ENCODE measurements at regions not wholly inside any gene's neighbourhood (a gene's known extent, or its start where the extent isn't known, plus 50 kb on each side); places are given as distances from the start of the nearest gene placed in this dataset.

DNA sequence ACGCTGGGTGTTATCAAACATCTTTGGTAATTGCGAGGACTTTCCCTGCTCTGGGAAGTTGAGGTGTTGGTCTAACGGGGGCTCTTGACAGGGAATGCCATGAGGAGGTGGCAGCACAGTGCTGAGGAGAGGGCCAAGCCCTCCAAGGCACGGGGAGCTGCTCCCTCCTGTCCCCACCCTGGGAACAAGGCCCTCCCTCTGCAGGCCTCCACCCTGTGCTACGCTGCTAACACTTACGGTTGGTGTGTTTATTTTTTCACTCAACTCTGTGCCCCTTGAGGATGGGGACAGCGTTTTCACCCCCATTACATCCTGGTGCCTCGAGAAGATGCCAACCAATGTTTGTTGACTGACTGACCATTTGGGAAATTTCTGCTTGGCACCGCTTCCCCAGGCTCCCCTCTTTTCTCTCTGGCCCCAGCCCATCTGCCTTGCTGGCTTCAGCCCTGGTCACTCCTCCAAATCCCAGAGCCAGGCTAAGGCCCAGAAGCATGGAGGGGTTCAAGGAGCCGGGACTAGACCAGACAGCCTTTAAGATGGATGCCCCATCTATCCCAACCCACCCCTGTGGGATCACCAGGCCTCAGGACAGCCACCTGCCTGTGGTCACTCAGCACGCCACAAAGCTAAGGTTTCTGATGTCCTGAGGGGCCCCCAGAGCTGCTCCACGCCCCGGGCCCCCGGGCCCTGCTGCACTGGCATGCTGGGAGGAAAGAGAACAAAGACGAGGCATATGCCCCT lies 125.7 kb downstream of the BARX1 start:
- no peak overlapping the region for H3K4me3 ChIP-seq (replicated peaks; ENCODE audit: insufficient read depth, low read length)
- no peak for DNase-seq (ENCODE audit: low read depth in 1 of 2, low spot score in 1 of 2)
- TF ChIP-seq, protein P1, sequence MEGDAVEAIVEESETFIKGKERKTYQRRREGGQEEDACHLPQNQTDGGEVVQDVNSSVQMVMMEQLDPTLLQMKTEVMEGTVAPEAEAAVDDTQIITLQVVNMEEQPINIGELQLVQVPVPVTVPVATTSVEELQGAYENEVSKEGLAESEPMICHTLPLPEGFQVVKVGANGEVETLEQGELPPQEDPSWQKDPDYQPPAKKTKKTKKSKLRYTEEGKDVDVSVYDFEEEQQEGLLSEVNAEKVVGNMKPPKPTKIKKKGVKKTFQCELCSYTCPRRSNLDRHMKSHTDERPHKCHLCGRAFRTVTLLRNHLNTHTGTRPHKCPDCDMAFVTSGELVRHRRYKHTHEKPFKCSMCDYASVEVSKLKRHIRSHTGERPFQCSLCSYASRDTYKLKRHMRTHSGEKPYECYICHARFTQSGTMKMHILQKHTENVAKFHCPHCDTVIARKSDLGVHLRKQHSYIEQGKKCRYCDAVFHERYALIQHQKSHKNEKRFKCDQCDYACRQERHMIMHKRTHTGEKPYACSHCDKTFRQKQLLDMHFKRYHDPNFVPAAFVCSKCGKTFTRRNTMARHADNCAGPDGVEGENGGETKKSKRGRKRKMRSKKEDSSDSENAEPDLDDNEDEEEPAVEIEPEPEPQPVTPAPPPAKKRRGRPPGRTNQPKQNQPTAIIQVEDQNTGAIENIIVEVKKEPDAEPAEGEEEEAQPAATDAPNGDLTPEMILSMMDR (IDR thresholded peaks at IDR 0.05; ENCODE audit: insufficient read depth, low read length): no peak
- TF ChIP-seq GABPA (IDR thresholded peaks at IDR 0.05; ENCODE audit: low read depth): no peak
- no peak for TF ChIP-seq SPI1 (IDR thresholded peaks at IDR 0.05; ENCODE audit: borderline replicate concordance, low read depth)
- TF ChIP-seq POLR2AphosphoS5 (IDR thresholded peaks at IDR 0.05; ENCODE audit: low read depth): no peak
- TF ChIP-seq, protein P2, sequence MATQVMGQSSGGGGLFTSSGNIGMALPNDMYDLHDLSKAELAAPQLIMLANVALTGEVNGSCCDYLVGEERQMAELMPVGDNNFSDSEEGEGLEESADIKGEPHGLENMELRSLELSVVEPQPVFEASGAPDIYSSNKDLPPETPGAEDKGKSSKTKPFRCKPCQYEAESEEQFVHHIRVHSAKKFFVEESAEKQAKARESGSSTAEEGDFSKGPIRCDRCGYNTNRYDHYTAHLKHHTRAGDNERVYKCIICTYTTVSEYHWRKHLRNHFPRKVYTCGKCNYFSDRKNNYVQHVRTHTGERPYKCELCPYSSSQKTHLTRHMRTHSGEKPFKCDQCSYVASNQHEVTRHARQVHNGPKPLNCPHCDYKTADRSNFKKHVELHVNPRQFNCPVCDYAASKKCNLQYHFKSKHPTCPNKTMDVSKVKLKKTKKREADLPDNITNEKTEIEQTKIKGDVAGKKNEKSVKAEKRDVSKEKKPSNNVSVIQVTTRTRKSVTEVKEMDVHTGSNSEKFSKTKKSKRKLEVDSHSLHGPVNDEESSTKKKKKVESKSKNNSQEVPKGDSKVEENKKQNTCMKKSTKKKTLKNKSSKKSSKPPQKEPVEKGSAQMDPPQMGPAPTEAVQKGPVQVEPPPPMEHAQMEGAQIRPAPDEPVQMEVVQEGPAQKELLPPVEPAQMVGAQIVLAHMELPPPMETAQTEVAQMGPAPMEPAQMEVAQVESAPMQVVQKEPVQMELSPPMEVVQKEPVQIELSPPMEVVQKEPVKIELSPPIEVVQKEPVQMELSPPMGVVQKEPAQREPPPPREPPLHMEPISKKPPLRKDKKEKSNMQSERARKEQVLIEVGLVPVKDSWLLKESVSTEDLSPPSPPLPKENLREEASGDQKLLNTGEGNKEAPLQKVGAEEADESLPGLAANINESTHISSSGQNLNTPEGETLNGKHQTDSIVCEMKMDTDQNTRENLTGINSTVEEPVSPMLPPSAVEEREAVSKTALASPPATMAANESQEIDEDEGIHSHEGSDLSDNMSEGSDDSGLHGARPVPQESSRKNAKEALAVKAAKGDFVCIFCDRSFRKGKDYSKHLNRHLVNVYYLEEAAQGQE (IDR thresholded peaks at IDR 0.05; ENCODE audit: insufficient replicate concordance, low read depth): no peak
- no peaks in the 10 kb centered on the region for H3K27me3 ChIP-seq (ENCODE audit: insufficient read depth, poor library complexity, severe bottlenecking)
- H3K27ac ChIP-seq (replicated peaks): no peak overlapping the region

DNA sequence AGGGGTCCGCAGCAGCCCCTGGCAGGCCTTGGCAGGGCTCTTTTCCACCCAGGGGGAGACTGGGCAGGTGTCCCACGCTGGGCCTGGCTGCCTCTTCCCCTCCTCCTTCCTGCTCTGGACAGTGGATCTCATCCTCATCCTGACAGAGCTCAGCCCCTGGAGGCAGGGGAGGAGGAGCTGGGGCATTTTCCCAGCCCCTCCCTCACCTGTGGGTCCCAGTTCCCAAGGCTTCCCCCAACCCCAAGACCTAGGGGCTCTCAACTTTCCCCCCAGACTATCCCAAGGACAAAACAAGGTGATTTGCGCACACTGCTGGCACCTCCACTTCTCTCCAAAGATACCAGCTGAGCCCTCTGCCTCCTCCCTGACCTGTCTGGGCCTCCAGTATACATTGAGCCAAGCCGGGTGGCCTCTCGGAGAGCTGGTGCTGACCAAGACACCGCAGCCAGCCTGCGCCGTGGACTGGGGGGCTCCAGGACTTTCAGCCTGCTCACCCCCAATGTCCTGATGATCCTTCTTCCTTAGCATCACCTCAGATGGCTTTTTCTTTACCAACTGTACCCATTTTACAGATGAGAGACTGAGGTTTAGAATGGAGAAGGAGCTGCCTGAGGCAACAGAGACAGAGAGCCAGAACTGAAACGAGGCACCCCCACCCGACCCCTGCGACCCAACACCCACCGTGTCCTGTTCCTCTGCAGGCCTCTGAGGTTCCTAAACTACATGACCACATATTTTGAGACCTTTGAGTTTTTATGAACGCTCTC lies 126.6 kb downstream of the BARX1 start:
- DNase-seq (ENCODE audit: low read depth in 1 of 2, low spot score in 1 of 2): no peak

DNA sequence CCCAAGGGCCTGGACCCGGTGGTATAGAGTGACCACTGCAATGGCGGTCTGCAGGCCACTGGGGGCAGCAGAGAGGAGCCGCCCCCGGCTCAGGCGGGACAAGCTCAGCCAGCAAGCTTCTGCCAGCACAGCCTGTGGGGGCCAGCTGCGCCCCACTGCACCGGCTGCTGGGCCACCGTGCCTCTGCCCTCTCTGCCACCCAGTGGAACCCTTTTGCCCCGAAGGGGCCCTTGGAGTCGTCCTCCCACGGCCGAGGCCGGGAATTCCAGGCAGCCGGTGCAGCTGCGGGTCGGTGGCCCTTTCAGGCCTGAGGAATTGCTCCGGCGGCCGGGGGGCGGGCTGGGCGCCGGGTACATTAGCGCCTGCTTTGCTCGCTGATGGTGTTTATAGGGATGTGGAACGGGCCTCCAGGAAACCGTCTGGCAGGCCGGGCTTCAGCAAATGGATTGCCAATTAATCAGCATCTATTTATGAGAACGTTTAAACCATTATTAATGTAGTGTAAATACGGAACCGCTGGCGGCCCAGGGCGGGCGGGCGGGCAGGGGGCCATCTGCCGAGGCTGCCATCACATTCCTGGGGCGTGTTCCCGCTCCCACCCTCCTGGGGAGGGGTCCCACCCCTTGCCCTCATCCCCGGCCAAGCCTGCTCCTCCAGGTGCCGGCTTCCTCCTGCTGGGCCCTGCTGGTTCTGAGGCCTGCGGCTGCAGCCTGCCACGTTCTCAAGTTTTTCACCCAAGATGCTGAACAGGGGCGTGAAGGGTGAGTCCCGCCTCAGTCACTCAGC lies 127.4 kb downstream of the BARX1 start:
- no peaks in the 10 kb centered on the region for H3K27me3 ChIP-seq (ENCODE audit: insufficient read depth, poor library complexity, severe bottlenecking)
- H3K4me3 ChIP-seq (replicated peaks; ENCODE audit: insufficient read depth, low read length): no peak overlapping the region
- TF ChIP-seq POLR2AphosphoS5 (IDR thresholded peaks at IDR 0.05; ENCODE audit: low read depth) (no peak), GABPA (IDR thresholded peaks at IDR 0.05; ENCODE audit: low read depth) (no peak), SPI1 (IDR thresholded peaks at IDR 0.05; ENCODE audit: borderline replicate concordance, low read depth) (no peak)
- TF ChIP-seq, protein P2 (IDR thresholded peaks at IDR 0.05; ENCODE audit: insufficient replicate concordance, low read depth): no peak
- TF ChIP-seq, protein P1 (IDR thresholded peaks at IDR 0.05; ENCODE audit: insufficient read depth, low read length): peak; percentile 48
- DNase-seq (ENCODE audit: low read depth in 1 of 2, low spot score in 1 of 2): peak in 1 of 2 experiments; percentile 8
- no peak overlapping the region for H3K27ac ChIP-seq (replicated peaks)

More for the DNA sequence above, 126.6 kb downstream of the BARX1 start:
- no peak overlapping the region for H3K4me3 ChIP-seq (replicated peaks; ENCODE audit: insufficient read depth, low read length)
- TF ChIP-seq POLR2AphosphoS5 (IDR thresholded peaks at IDR 0.05; ENCODE audit: low read depth) (no peak), SPI1 (IDR thresholded peaks at IDR 0.05; ENCODE audit: borderline replicate concordance, low read depth) (no peak)
- TF ChIP-seq, protein P2 (IDR thresholded peaks at IDR 0.05; ENCODE audit: insufficient replicate concordance, low read depth): no peak
- H3K27me3 ChIP-seq (ENCODE audit: insufficient read depth, poor library complexity, severe bottlenecking): no peaks in the 10 kb centered on the region
- no peak overlapping the region for H3K27ac ChIP-seq (replicated peaks)

Data from HL-60 (cell line).